Activated naive CD8-positive, alpha-beta T cell treated with anti-CD3 and anti-CD28 coated beads for 36 hours (primary cell): ENCODE measurements at regions not wholly inside any gene's neighbourhood (a gene's known extent, or its start where the extent isn't known, plus 50 kb on each side); places are given as distances from the start of the nearest gene placed in this dataset.
A peak's percentile ranks its signal among the peaks of the same experiment; 100 is the strongest.

Source experiments
- DNase-seq: peaks from one replicate; pipeline ENCODE4 v3.0.0; 2021
- H3K27ac Mint-ChIP-seq: one replicate; pipeline ENCODE4 v1.8.0; 2022; ENCODE audit warnings: mild to moderate bottlenecking, moderate library complexity, mixed read lengths
- H3K27me3 Mint-ChIP-seq: one replicate; pipeline ENCODE4 v1.8.0; 2022; ENCODE audit warnings: mild to moderate bottlenecking, mixed read lengths
- H3K36me3 Mint-ChIP-seq: one replicate; pipeline ENCODE4 v1.8.0; 2021; ENCODE audit warnings: mild to moderate bottlenecking, mixed read lengths
- H3K4me1 Mint-ChIP-seq: one replicate; pipeline ENCODE4 v1.8.0; 2021; ENCODE audit warnings: mixed read lengths
- H3K4me3 Mint-ChIP-seq: one replicate; pipeline ENCODE4 v1.8.0; 2022; ENCODE audit warnings: mild to moderate bottlenecking, moderate library complexity, mixed read lengths
- H3K9me3 Mint-ChIP-seq: one replicate; pipeline ENCODE4 v1.8.0; 2022; ENCODE audit warnings: mixed read lengths

GRCh38 chr4:151940926-151941617 is 180.3 kb upstream of the GATB start:
- Mint-ChIP-seq H3K27ac (peak overlapping the region; percentile 9), H3K36me3 (peaks cover 7% of the 10 kb centered on the region), H3K4me1 (peaks cover 11% of the 10 kb centered on the region), H3K9me3 (peaks cover 21% of the 10 kb centered on the region), H3K4me3 (no peak overlapping the region), H3K27me3 (no peaks in the 10 kb centered on the region)
- DNase-seq, result no peak

DNA sequence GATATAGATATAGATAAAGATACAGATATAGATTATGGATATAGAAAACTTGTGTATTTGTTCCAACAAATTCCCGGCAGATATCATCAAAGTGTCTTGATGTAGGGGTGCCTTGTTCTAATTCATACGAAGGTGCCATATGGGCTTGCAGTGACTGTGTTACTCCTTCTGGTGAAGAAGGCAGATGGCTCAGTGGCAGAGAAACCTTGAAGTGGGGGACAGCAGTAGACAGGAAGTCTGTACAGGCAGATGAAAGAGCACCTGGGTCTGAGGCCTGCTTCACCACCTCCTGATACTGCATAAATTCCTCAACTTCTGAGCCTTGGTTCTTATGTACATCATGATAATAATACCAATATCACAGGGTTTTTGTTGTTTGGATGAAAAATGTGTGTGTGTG is 179.5 kb upstream of the GATB start:
- DNase-seq, result no peak
- H3K27me3 Mint-ChIP-seq, result no peaks in the 10 kb centered on the region
- peaks cover 7% of the 10 kb centered on the region for H3K36me3 Mint-ChIP-seq
- peaks cover 18% of the 10 kb centered on the region for H3K9me3 Mint-ChIP-seq
- no peak overlapping the region for H3K27ac Mint-ChIP-seq
- peaks cover 11% of the 10 kb centered on the region for H3K4me1 Mint-ChIP-seq
- no peak overlapping the region for H3K4me3 Mint-ChIP-seq

DNA sequence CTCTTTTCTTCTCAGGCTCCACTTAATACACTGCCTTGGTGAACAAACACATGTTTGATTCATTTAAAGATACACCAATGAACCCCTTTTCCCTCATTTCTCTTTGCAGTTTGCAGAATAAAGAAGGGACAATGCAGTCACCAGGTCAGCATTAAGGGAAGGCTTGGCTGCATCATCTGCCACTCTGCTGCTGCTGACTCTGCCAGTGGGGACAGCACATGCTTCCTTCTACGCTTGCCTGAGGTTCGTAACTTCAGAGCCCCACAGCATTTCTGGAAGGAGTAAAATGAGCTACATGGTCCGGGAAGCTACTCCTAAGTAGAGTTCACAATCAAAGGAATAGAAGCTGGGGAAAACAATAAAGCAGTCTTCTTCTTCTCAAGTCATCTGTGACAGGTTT is 178.9 kb upstream of the GATB start:
- Mint-ChIP-seq H3K36me3 (peaks cover 7% of the 10 kb centered on the region), H3K9me3 (peaks cover 17% of the 10 kb centered on the region), H3K27me3 (no peaks in the 10 kb centered on the region), H3K4me1 (peaks cover 11% of the 10 kb centered on the region), H3K4me3 (no peak overlapping the region), H3K27ac (no peak overlapping the region)
- DNase-seq, result no peak

- no peak overlapping the region for H3K4me3 Mint-ChIP-seq
- DNase-seq, result no peak
- peaks cover 2% of the 10 kb centered on the region for H3K4me1 Mint-ChIP-seq
- no peaks in the 10 kb centered on the region for H3K9me3 Mint-ChIP-seq
- H3K27ac Mint-ChIP-seq, result no peak overlapping the region
- H3K27me3 Mint-ChIP-seq, result no peaks in the 10 kb centered on the region
- H3K36me3 Mint-ChIP-seq, result no peaks in the 10 kb centered on the region
Measured at GRCh38 chr4:151935411-151935810, 174.6 kb upstream of the GATB start.

DNA sequence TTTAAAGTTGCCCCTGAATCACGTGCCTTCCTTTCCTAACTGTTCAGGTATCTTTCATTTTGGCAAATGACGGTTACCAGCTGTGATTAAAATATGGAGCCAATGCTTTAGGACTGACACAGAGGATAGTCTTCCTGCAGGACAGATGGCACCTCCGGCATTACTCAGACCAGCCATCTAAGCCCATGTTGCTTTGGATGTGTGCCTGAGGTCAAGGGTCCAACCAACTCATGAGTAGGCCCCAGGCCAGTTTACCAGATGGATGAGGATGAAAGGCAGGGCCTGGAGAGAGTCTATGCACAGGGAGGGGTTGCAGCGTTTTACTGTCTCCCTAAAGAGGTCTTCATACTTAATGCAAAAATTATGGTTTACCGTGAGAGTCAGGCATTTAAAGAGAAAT is 174.0 kb upstream of the GATB start:
- Mint-ChIP-seq H3K27ac (no peak overlapping the region), H3K4me1 (no peaks in the 10 kb centered on the region), H3K36me3 (no peaks in the 10 kb centered on the region), H3K4me3 (no peak overlapping the region), H3K9me3 (no peaks in the 10 kb centered on the region), H3K27me3 (no peaks in the 10 kb centered on the region)
- no peak for DNase-seq

DNA sequence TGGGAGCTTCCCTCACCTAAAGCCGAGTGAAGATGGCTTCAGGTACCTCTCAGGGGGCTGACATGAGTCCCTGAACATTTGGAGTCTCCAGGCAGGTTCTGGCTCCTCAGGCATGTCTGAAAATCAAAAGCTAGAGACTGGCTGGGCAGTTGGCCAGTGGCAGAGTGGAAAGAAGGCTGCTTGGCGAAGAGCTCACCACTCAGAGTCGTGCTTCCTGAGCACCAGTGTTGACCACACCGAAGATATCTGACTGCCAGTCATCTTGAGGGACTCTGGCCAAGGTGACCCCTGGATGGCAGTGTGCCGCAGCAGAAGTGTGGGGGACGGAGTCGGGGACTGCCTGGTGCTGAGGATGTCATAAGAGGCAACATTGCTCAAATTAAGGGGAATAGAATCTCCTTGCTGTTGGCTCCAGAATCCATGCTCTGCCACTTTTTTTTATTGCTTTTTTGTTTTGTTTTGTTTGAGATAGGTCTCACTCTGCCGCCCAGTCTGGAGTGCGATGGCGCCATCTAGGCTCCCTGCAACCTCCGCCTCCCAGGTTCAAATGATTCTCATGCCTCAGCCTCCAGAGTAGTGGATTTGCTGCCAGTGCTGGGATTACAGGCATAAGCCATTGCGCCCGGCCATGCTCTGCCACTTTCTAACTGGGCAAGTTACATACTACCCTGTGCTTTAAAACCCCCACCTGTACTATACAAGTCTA is 172.5 kb upstream of the GATB start:
- no peaks in the 10 kb centered on the region for H3K4me1 Mint-ChIP-seq
- no peaks in the 10 kb centered on the region for H3K9me3 Mint-ChIP-seq
- H3K4me3 Mint-ChIP-seq, result no peak overlapping the region
- no peak overlapping the region for H3K27ac Mint-ChIP-seq
- no peak for DNase-seq
- H3K36me3 Mint-ChIP-seq, result no peaks in the 10 kb centered on the region
- no peaks in the 10 kb centered on the region for H3K27me3 Mint-ChIP-seq

GRCh38 chr4:151931563-151931962 is 170.8 kb upstream of the GATB start:
- H3K9me3 Mint-ChIP-seq, result peaks cover under 1% of the 10 kb centered on the region
- no peaks in the 10 kb centered on the region for H3K4me1 Mint-ChIP-seq
- DNase-seq, result no peak
- no peaks in the 10 kb centered on the region for H3K36me3 Mint-ChIP-seq
- H3K4me3 Mint-ChIP-seq, result no peak overlapping the region
- H3K27me3 Mint-ChIP-seq, result no peaks in the 10 kb centered on the region
- no peak overlapping the region for H3K27ac Mint-ChIP-seq

- Mint-ChIP-seq H3K9me3 (peaks cover 3% of the 10 kb centered on the region), H3K4me1 (no peaks in the 10 kb centered on the region), H3K4me3 (no peak overlapping the region), H3K36me3 (no peaks in the 10 kb centered on the region), H3K27ac (no peak overlapping the region), H3K27me3 (no peaks in the 10 kb centered on the region)
- no peak for DNase-seq
Measured at GRCh38 chr4:151930372-151930771, 169.6 kb upstream of the GATB start.

DNA sequence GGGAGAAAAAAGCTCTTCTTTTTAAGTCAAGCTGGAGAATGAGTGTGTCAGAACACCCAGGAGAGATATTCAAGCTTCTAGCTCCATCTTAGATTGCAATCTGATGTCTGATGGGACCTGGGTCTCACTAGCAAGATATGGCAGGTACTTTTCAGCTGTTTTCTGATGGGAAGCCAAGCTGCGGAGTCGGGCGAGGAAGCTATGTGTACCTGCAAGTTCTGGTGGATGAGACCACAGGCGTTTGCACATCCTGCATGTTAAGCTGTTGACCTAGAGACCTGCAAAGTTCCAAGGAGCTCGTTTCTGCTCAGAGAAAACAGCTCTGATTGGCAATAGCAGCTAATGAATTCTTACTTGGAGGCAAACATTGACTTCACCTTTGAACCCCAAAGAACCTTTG is 167.3 kb upstream of the GATB start:
- H3K9me3 Mint-ChIP-seq, result peaks cover 3% of the 10 kb centered on the region
- DNase-seq, result no peak
- H3K36me3 Mint-ChIP-seq, result no peaks in the 10 kb centered on the region
- no peaks in the 10 kb centered on the region for H3K4me1 Mint-ChIP-seq
- H3K27me3 Mint-ChIP-seq, result no peaks in the 10 kb centered on the region
- H3K27ac Mint-ChIP-seq, result no peak overlapping the region
- H3K4me3 Mint-ChIP-seq, result no peak overlapping the region

DNA sequence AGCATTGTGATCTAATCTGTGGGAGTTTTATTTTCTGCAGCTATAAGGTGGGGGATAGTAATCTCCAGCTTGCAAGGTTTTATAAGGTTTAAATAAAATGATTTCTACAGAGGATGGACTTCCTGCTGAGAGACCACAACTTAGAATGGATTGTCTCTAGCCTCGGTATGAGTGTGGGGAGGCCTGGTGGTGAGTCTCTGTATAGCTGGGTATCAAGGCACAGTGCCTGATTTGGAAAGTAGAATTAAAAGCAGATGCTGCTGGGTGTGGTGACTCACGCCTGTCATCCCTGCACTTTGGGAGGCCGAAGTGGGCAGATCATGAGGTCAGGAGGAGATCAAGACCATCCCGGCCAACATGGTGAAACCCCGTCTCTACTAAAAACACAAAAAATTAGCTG is 162.0 kb upstream of the GATB start:
- Mint-ChIP-seq H3K27ac (no peak overlapping the region), H3K4me1 (peaks cover 11% of the 10 kb centered on the region)

DNA sequence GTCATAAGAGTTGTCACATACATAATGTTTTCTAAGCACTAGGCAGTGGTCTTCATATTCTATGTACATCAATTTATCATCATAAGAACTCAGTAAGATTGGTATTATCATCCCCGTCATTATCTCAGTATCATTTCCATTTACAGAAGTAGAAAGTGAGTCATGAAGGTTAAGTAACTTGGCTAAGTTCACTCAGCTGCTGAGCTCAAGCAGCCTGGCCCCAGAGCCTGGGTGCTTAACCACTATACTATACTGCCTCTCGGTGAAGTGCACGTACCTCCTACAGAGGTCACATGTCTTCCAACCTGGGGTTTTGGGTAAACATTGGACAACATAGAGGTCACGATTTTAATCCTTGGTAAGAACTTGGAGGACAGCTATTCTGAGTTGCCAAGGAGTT is 161.5 kb upstream of the GATB start:
- H3K9me3 Mint-ChIP-seq, result peaks cover 6% of the 10 kb centered on the region
- no peaks in the 10 kb centered on the region for H3K36me3 Mint-ChIP-seq
- H3K4me1 Mint-ChIP-seq, result peaks cover 11% of the 10 kb centered on the region
- no peak for DNase-seq
- no peaks in the 10 kb centered on the region for H3K27me3 Mint-ChIP-seq
- no peak overlapping the region for H3K27ac Mint-ChIP-seq
- H3K4me3 Mint-ChIP-seq, result no peak overlapping the region

More for the DNA sequence above, 162.0 kb upstream of the GATB start:
- H3K4me3 Mint-ChIP-seq, result no peak overlapping the region
- H3K36me3 Mint-ChIP-seq, result no peaks in the 10 kb centered on the region
- H3K27me3 Mint-ChIP-seq, result no peaks in the 10 kb centered on the region
- H3K9me3 Mint-ChIP-seq, result peaks cover 6% of the 10 kb centered on the region
- no peak for DNase-seq

- Mint-ChIP-seq H3K27ac (no peak overlapping the region), H3K36me3 (no peaks in the 10 kb centered on the region), H3K27me3 (no peaks in the 10 kb centered on the region), H3K4me3 (no peak overlapping the region), H3K4me1 (peaks cover 11% of the 10 kb centered on the region), H3K9me3 (peaks cover 6% of the 10 kb centered on the region)
- no peak for DNase-seq
Measured at GRCh38 chr4:151921811-151922210, 161.0 kb upstream of the GATB start.

DNA sequence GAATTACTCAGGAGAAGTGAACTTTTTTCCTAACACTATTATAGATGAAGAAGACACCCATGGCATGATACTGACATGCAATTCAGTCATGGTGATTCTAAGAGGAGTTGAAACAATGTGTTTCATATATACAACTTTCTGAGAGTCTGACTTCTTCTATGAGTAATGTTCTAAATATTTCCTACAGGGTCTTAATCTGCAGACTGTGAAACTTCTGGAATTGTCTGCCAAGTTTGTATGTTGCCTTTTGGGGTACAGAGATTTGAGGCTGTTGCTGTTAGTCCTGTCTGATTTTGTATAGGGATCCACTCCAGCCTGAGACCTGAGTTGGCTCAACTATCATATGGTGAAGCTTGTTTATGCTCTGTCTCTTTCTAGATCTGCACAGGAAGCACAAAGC is 160.6 kb upstream of the GATB start:
- Mint-ChIP-seq H3K9me3 (peaks cover 3% of the 10 kb centered on the region), H3K27ac (no peak overlapping the region), H3K36me3 (no peaks in the 10 kb centered on the region), H3K4me1 (peaks cover 11% of the 10 kb centered on the region), H3K27me3 (no peaks in the 10 kb centered on the region), H3K4me3 (no peak overlapping the region)
- DNase-seq, result no peak

- Mint-ChIP-seq H3K27ac (no peak overlapping the region), H3K36me3 (no peaks in the 10 kb centered on the region), H3K4me1 (peaks cover 7% of the 10 kb centered on the region), H3K4me3 (no peak overlapping the region), H3K27me3 (no peaks in the 10 kb centered on the region), H3K9me3 (peaks cover 3% of the 10 kb centered on the region)
- DNase-seq, result no peak
Measured at GRCh38 chr4:151917145-151917734, 156.4 kb upstream of the GATB start.

- Mint-ChIP-seq H3K4me3 (no peak overlapping the region), H3K9me3 (peaks cover 3% of the 10 kb centered on the region), H3K27me3 (no peaks in the 10 kb centered on the region), H3K4me1 (peaks cover 4% of the 10 kb centered on the region), H3K36me3 (no peaks in the 10 kb centered on the region), H3K27ac (no peak overlapping the region)
- no peak for DNase-seq
Measured at GRCh38 chr4:151912632-151913031, 151.8 kb upstream of the GATB start.

DNA sequence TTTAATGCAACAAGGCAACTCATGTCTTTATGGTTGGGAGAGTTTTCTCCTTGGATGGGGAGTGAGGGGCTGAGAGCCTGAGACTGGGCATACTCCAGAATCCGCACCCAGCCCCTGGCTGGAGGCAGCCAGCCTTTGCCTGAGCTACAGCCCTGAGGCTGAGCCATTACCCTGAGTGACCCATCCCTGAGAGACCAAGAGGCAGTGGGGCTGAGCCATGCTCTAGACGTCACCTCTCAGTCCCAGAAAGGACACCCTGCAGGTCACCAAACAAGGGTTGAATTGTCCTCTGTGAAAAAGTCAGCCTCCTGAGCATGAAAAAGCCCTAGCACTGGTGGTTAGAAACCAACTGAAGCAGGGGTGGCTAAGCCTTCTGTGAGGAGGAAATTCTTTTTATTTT is 151.2 kb upstream of the GATB start:
- DNase-seq, result no peak
- H3K9me3 Mint-ChIP-seq, result peaks cover 3% of the 10 kb centered on the region
- H3K4me3 Mint-ChIP-seq, result no peak overlapping the region
- H3K4me1 Mint-ChIP-seq, result peaks cover 4% of the 10 kb centered on the region
- no peak overlapping the region for H3K27ac Mint-ChIP-seq
- no peaks in the 10 kb centered on the region for H3K27me3 Mint-ChIP-seq
- no peaks in the 10 kb centered on the region for H3K36me3 Mint-ChIP-seq
